ENCODE measurements at regions not wholly inside any gene's neighbourhood (a gene's known extent, or its start where the extent isn't known, plus 50 kb on each side); places are given as distances from the start of the nearest gene placed in this dataset.
A peak's percentile ranks its signal among the peaks of the same experiment; 100 is the strongest.

DNA sequence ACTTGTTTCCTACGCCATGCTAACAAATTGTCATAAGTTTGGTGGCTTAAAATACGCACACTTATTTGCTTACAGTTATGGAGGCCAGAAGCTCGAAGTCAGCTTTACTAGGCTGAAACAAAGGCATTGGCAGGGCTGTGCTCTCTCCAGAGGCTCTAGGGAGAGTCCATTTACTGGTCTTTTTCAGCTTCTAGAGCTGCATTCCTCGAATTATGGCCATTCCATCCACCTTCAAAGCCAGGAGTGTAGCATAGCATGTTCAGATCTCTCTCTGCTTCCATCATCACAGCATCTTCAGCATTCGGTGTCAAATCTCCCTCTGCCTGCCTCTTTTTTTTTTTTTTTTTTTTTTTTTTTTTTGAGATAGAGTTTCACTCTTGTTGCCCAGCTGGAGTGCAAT, 670.2 kb downstream of the ACTL7B start:
- DNase-seq = no peak

DNA sequence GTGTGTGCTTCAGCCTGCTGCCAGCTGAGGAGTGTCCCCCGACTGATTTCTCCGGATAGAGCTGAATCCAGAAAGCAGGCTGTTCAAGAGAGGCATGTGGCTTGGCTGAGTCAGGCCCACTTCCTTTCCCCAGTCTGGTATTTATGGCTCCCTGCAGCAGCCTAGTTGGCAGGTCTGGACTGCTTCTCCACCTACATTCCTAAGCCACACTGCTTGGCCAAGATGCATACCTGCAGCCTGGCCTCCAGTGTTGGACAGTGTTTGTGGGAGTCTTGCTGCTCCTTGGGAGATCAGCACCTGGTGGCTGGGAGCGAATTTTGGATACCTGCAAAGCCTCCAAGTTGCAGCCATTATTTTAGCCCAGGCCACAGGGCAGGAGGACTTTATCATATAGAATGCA, 670.8 kb downstream of the ACTL7B start:
- DNase-seq = no peak

DNA sequence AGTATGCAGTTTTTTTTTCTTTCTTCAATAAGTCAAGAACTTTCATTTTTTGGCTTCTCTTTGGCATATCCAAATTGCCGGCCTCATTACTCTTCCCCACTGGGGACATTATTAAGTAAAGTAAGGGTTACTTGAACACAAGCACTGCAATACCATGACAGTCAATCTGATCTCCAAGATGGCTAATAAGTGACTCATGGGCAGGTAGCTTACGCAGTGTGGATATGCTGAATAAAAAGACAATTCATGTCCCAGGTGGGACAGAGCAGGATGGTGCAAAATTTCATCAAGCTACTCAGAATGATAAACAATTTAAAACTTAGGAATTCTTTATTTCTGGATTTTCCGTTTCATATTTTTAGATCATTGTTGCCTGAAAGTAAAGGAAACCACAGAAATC, 671.8 kb downstream of the ACTL7B start:
- DNase-seq = no peak

- DNase-seq = no peak
Observed at GRCh38 chr9:108182950-108183381, 672.8 kb downstream of the ACTL7B start.

GRCh38 chr9:108182270-108182669, 673.5 kb downstream of the ACTL7B start:
- DNase-seq = no peak

DNA sequence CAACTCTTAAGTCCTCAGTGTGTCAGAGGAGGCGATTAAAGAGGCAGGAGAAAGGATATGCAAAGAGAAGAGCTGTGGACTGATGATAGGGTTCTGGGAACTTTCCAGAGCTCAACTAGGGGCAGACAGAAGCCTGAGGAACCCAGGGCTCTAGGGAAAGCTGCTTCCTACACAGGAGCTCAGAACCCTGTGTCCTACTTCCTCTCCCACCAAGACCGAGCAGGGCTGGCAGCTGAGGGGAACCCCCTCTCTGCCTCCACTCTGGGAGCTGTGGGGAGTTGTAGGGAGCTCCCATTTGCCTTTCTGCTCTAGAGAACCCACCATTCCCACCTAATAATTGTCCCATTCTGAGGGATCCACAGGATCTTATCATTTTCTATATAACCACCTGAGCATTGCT, 674.3 kb downstream of the ACTL7B start:
- no peak for DNase-seq

DNA sequence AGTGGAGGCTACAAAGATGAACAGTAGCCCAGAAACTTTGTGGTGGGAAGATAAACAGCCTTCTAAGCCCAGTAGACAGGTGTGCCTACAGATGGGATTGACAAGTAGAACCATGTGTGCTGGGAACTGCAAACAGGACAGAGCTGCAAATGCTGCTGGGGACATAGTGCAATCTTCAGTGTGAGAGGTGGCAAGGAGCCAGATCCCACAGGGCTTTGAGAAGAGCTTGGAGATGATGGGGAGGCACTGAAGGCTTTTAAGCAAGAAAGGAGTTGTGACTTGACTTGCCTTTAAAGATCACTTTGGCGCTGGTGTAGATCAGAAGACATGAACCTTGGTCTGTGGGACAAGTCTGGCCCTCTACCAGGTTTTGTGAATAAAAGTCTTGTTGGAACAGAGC, 675.2 kb downstream of the ACTL7B start:
- DNase-seq = no peak

GRCh38 chr9:108178318-108178717, 677.5 kb downstream of the ACTL7B start:
- peak; percentile 34 for DNase-seq

DNA sequence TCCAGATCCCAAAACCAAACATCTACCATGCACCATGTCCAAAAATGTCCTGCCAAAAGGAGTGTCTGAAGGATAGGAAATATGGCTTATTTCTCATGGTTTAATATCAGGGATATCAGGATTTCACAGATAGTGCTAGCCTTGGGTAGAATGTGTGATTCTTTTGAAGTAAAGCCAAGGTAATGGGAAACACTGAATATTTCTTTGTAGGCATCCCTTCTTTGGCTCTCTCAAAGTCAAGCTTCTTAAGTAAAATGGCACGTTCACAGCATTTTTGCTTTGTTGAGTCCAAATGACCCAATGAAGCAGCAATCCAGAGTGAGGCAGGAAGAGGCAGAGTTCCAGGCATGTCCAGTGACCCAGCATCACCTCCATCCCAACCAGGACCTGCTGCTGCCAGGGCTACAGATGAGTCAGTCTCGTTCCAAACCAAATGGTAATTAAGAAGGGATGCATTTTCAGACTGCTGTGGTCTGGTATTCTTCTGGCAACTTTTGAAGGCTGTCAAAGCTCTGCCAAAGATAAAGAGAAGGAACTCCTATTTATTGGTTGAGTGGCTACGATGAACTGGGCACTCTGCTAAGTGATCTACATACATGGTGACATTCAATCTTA, 678.8 kb upstream of the KLF4 start:
- DNase-seq = no peak

GRCh38 chr9:108167136-108167900, 677.7 kb upstream of the KLF4 start:
- no peak for DNase-seq

GRCh38 chr9:108166519-108166918, 677.0 kb upstream of the KLF4 start:
- no peak for DNase-seq

GRCh38 chr9:108163321-108164005, 673.9 kb upstream of the KLF4 start:
- no peak for DNase-seq

- no peak for DNase-seq
Observed at GRCh38 chr9:108162664-108163063, 673.1 kb upstream of the KLF4 start.

- no peak for DNase-seq
Observed at GRCh38 chr9:108161503-108161902, 671.9 kb upstream of the KLF4 start.

DNA sequence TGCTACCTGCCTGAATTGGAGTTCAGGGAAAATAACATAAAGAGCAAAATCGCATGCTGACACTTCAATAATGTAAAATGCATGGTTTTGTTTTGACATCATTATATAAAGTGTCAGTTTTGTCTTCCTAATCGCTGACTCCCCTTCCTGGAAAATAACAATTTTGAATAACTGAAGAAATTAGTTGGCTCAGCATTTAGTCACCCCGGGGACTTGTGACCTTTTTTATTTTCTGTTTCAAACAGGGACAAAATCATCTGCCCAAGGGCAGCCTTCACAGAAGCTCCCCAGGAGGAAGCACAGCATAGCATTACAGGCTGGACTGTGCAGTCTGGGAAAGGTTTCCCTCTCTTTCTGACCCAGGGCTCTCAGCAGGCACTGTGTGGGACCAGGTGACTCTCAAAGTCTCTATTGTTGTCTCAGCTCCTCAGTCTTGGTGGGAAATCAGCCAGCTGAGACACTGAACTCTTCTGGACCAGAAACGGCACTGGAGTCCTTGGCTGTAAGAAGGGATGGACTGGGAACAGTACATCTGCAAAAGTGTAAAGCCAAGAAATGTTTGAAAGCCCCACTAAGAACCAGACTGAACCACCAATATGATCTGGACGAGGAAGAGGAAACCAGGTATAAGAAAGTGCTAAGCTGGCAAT, 671.3 kb upstream of the KLF4 start:
- DNase-seq = no peak

DNA sequence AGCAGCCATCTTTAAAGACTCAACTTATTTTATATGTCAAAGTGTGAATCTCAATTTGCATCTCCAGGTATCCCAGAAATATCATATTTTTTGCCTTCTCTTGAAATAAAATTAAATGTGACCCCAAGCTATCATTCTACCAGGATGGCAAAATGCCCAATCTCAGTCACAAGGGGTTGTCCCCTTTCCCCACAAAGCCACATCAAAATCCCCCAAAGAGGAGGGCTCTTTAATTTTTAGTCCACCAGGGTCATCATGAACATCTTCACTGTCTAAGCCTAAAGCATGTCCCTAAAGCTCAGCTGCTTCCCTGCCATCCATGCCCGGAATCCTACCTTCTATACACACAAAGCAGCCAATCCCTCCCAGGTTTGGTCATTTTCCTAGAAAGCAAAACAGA, 670.5 kb upstream of the KLF4 start:
- no peak for DNase-seq

DNA sequence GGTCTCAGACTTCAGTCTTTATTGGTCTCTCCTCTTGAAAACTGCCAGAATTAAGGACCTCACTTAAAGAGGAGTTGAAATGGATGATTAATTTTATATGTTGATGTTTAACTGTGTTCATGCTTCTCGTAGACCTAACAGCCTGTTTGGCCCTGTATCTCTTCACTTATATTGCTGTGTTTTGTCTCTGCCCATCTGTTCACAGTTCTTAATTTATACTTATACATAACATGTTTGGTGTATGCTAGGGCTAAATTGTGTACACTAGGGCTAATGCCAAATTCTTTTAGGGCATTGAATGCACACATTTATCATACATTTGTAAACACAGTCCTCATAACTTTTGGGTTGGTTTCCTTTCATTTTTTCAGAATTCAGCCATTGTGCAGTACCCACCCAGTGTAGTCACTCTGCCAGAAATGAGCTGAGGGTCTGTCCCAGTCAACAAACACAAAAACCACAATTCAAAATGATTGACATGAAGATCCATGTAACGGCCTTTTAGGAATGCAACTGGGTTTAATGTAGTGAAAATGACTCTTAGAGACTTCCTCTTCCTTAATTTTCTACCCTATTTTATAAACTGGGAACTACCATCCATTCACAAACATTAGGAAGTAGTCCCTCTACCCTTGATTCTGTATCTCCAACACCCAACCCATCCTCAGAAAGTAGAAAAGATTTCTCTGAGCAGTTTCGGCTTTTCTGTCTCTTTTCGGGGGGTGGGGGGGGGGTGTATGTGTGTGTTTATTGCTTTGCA, 668.8 kb upstream of the KLF4 start:
- no peak for DNase-seq

DNA sequence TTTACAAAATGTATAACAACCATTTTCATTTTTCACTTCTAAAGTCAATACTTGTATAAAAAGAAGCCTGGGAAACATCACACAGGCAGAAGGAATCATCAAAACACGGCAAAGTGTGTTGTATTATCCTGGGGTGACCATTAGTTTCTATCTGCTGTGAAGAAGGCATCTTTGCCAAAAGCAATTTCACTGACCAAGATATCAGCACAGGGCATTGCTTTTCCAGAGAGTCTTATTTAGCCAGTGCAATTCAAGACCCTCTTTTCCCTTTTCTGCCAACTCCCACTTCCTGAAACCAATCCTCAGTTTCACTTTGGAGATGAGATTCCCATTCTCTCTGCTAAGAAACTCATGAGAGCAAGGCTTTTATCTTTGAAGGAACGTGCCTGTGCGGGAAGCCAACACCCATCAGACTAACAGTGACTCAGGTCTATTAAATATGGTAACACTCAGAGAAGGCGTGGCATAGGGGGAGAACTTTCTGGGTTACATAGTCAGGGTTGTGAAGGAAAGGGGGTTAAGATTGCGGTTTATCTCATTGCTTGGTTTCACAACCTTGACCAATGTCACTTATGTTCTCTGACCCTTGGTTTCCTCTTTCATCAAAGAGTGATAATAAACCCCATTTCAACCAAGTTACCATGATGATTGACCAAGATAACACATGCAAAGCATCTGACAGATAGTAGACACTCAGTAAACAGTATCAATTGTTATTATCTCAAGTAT, 666.9 kb upstream of the KLF4 start:
- no peak for DNase-seq

DNA sequence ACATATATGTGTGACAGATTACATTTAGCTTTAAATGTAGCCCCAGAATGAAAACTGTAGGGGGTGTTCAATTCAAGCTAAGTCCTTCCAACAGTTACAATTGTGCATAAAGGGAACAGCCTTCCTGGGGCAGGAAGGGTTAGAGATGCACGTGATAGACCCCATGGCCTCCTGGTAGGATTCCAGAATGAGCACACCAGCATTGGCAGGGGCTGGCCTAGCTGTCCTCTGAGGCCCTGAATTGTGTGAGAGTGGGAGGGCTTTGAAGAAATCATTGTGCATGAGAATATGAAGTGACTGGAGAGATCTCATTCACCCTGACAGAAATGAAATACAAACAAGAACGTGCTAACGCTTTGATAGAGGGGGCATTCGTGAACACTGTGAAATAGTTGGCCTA, 663.8 kb upstream of the KLF4 start:
- DNase-seq = no peak

DNA sequence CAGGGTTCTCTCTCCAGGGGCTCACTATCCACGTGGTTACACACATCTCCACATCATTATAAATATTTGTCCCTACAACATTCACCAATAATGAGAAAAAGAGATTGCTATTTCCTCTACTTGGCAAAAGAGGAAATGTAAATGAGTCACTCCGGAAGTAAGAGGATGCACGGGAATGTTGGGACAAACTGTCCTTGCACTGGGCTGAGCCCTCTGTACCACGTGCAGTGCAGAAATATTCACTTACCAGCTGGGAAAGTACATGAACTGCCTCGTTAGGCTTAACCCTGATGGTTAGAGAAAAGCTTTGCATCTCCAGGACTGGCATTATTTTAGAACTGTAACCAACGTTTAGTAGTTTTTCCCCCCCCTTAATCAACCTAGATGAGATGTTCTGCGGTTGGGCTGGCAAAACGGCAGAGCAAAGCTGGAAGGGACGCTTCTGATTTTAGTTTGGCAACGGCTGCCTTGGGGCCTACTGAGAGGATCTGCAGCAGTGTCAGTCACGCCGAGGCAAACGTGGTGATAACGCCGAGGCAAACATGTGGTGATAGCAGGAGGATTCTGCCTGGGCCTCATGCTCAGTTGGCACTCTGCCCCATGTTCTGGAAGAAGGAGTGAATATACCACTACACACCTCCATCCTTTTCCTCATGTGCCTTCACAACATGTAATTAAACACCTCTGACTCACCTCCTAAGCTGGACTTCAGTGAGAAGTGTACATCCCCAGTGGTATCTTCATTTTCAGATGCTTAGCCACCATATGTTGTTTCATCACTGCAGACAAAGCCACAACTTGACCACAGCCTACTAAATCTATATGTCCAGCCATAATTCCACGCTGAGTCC, 661.4 kb upstream of the KLF4 start:
- DNase-seq = peak; percentile 22

DNA sequence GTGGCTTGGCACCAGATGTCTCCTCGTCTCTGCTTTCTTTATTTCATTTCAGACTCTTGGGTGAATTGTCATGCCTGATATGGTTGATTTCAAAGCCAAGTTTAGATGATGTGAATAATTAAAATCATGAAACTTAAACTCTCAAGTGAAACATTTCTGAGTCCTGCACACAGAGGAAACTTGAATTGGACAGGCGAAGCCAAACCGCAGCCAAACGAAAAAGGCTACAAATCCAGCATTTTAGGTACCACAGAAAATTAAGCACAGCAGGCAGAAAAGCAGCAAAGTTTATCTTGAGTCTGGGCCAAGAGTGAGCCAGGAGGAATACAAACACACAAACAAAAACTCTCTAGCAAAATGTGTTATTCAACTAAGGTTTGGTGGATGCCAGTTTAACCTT, 659.8 kb upstream of the KLF4 start:
- no peak for DNase-seq
